ENCODE measurements at regions not wholly inside any gene's neighbourhood (a gene's known extent, or its start where the extent isn't known, plus 50 kb on each side); places are given as distances from the start of the nearest gene placed in this dataset.

GRCh38 chr7:81245353-81245752 is 326.5 kb upstream of the SEMA3C start:
- TF ChIP-seq, protein P1, sequence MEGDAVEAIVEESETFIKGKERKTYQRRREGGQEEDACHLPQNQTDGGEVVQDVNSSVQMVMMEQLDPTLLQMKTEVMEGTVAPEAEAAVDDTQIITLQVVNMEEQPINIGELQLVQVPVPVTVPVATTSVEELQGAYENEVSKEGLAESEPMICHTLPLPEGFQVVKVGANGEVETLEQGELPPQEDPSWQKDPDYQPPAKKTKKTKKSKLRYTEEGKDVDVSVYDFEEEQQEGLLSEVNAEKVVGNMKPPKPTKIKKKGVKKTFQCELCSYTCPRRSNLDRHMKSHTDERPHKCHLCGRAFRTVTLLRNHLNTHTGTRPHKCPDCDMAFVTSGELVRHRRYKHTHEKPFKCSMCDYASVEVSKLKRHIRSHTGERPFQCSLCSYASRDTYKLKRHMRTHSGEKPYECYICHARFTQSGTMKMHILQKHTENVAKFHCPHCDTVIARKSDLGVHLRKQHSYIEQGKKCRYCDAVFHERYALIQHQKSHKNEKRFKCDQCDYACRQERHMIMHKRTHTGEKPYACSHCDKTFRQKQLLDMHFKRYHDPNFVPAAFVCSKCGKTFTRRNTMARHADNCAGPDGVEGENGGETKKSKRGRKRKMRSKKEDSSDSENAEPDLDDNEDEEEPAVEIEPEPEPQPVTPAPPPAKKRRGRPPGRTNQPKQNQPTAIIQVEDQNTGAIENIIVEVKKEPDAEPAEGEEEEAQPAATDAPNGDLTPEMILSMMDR (IDR thresholded peaks at IDR 0.05), result no peak
- TF ChIP-seq EZH2 (IDR thresholded peaks at IDR 0.05; ENCODE audit: borderline replicate concordance, insufficient read depth, low read depth, low read length, poor library complexity, severe bottlenecking), result no peak

Data from B cell (primary cell).